ENCODE measurements at regions not wholly inside any gene's neighbourhood (a gene's known extent, or its start where the extent isn't known, plus 50 kb on each side); places are given as distances from the start of the nearest gene placed in this dataset.

DNA sequence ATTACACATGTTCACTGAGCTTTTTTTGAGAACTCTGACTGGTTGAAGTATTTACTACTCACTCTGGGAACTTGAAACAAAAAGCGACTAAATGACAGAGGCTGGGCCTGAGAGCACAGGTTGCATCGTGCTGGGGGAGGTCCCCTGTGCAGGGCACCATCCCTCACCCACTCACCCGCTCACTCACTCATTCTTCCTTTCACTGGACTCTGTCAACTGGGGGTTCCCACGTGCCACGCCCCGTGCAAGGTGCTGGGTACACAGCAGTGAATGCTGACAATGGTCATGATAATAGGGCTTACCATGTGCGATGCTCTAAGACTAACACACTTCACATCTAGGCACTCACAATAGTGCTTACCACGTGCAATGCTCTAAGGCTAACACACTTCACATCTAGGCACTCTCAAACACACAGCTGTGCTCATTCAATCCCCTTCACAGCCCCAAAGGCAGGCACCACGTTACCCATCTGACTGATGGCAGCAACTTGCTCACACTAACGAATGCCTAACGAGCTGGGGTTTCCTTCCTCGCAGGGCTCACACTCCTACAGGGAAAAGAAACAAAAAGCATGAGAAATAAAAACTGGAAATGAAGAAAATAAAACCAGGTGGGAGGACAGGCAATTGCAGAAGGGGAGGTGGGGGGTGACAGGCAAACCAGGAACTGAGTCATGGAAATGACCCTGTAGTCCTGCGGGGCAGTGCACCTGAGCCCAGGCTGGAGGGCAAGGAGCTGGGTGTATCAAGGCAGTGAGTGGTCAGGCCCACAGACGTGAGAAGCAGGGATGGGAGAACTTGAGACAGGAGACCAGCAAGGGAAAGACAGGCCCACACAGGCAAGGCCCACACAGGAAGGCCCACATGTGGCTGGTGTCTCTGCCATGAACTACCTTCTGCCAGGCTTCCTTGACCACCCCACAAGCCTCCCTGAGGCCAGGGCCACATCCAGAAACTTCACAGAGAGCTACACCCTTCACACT, 147.0 kb upstream of the FAM20C start:
- Histone ChIP-seq H3K27me3 (ENCODE audit: control insufficient read depth, insufficient read depth, low read length) (peaks cover 3% of the 10 kb centered on the region), H3K36me3 (ENCODE audit: control insufficient read depth, insufficient read depth, low read length) (no peaks in the 10 kb centered on the region), H3K9ac (ENCODE audit: low read length) (no peak overlapping the region), H3K4me3 (ENCODE audit: low read length) (no peak overlapping the region), H3K4me1 (ENCODE audit: control insufficient read depth, insufficient read depth, low read length) (no peaks in the 10 kb centered on the region), H3K9me3 (ENCODE audit: control insufficient read depth, low read length) (no peaks in the 10 kb centered on the region)

DNA sequence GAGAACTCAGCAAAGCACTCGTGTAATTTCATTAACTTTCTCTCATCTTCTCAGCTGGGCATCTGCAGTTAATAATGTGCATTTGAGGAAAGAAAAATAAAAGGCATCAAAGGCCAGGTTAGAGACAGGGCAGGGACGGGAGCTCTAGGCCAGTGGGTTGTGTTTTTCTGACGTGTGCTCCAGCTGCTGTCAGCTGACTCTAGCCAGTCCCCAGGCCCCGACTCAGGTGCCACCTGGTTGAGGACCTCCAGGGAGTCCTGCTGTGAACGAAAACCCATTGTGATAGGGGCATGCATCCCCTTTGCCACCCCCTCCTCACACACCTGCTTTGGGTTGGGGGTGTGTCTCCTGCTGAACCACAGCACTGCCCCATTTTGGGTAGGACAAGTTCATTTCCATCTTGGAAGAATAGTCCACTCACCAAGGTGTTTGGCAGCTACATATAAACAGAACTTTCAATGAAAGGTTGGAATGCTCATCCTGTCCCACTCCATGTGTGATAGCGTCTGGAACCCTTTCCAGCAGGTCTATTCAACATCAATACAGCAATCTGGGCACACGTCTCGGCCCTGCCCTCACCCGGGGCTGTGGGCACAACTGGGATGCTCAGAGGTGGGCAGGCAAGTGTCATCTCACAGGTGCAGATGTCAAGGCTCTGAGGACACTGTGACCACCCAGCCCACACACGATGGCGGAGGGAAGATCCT, 146.1 kb upstream of the FAM20C start:
- Histone ChIP-seq H3K27me3 (ENCODE audit: control insufficient read depth, insufficient read depth, low read length) (peaks cover 3% of the 10 kb centered on the region), H3K9ac (ENCODE audit: low read length) (no peak overlapping the region), H3K36me3 (ENCODE audit: control insufficient read depth, insufficient read depth, low read length) (no peaks in the 10 kb centered on the region)

DNA sequence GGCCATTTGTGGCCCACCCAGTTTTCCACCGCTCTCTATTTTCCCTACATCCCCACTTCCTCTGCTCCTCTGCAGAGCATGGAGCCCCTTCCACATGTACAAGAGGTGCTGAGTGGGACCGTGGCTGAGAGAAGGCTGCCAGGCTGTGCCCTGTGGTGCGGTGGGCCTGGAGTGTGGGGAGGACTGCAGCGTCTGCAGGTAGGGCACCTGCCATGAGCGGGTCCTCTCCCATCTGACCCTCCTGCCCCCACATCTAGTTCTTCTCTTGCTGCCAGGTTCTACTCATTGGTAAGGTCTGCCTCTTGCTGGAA, 145.6 kb upstream of the FAM20C start:
- H3K27me3 ChIP-seq (ENCODE audit: control insufficient read depth, insufficient read depth, low read length): peaks cover 3% of the 10 kb centered on the region
- no peak overlapping the region for H3K9ac ChIP-seq (ENCODE audit: low read length)
- H3K4me1 ChIP-seq (ENCODE audit: control insufficient read depth, insufficient read depth, low read length): no peaks in the 10 kb centered on the region
- H3K9me3 ChIP-seq (ENCODE audit: control insufficient read depth, low read length): no peaks in the 10 kb centered on the region
- no peaks in the 10 kb centered on the region for H3K36me3 ChIP-seq (ENCODE audit: control insufficient read depth, insufficient read depth, low read length)
- no peak overlapping the region for H3K4me3 ChIP-seq (ENCODE audit: low read length)

More for the DNA sequence above, 146.1 kb upstream of the FAM20C start:
- Histone ChIP-seq H3K4me3 (ENCODE audit: low read length) (no peak overlapping the region), H3K4me1 (ENCODE audit: control insufficient read depth, insufficient read depth, low read length) (no peaks in the 10 kb centered on the region), H3K9me3 (ENCODE audit: control insufficient read depth, low read length) (no peaks in the 10 kb centered on the region)

DNA sequence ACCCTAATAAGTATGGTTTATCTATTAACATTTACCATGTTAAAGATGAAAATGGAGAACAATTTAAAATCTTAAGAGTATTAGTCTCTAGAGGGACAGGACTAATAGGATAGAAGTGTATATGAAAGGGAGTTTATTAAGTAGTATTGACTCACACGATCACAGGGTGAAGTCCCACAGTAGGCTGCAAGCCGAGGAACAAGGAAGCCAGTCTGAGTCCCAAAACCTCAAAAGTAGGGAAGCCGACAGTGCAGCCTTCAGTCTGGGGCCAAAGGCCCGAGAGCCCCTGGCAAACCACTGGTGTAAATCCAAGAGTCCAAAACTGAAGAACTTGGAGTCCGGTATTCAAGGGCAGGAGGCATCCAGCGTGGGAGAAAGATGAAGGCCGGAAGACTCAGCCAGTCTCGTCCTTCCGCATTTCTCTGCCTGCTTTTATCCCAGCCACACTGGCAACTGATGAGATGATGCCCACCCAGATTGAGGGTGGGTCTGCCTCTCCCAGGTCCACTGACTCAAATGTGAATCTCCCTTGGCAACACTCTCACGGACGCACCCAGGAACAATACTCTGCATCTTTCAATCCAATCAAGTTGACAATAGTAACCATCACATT, 140.8 kb upstream of the FAM20C start:
- Histone ChIP-seq H3K9me3 (ENCODE audit: control insufficient read depth, low read length) (no peaks in the 10 kb centered on the region), H3K4me1 (ENCODE audit: control insufficient read depth, insufficient read depth, low read length) (no peaks in the 10 kb centered on the region), H3K4me3 (ENCODE audit: low read length) (no peak overlapping the region), H3K36me3 (ENCODE audit: control insufficient read depth, insufficient read depth, low read length) (no peaks in the 10 kb centered on the region), H3K9ac (ENCODE audit: low read length) (no peak overlapping the region), H3K27me3 (ENCODE audit: control insufficient read depth, insufficient read depth, low read length) (no peaks in the 10 kb centered on the region)

DNA sequence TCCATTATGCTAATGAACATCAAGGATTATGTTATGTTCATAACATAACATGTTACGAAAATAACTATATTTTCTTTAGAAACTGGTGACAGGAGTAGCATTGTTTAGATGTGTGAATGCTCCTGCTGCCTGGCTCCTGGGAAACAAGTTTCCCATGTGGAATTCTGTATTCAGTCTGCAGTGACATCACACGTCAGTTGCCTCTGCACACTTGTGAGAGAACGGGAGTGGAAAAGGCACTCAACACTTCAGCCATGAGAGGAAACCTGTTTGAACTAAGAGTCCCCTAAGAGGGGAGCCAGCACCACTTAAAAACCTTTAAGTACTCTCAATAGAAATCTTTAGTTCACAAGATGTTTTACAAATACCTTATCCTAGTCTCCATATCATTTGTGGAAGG, 140.3 kb upstream of the FAM20C start:
- H3K27me3 ChIP-seq (ENCODE audit: control insufficient read depth, insufficient read depth, low read length): no peaks in the 10 kb centered on the region
- H3K9me3 ChIP-seq (ENCODE audit: control insufficient read depth, low read length): no peaks in the 10 kb centered on the region
- H3K4me3 ChIP-seq (ENCODE audit: low read length): no peak overlapping the region

DNA sequence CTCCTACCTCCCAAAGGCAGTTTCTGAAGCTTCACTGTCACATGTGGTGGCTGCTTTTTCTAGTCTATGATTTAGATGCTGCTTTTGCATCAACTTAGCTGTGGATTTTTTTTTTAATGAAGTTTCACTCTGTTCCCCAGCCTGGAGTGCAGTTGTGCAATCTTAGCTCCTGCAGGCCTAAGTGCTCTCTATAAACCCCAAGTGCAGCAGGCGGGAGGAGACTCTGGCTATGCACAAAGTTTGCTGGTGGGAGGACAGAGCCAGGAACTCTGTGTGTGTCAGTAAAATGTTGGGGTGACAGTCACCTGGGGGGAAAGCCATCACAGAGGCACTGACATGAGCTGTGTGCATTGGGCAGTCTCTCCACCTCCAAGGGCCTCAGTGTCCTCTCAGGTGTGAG, 138.8 kb upstream of the FAM20C start:
- Histone ChIP-seq H3K4me1 (ENCODE audit: control insufficient read depth, insufficient read depth, low read length) (no peaks in the 10 kb centered on the region), H3K36me3 (ENCODE audit: control insufficient read depth, insufficient read depth, low read length) (no peaks in the 10 kb centered on the region), H3K9me3 (ENCODE audit: control insufficient read depth, low read length) (no peaks in the 10 kb centered on the region), H3K9ac (ENCODE audit: low read length) (no peak overlapping the region), H3K4me3 (ENCODE audit: low read length) (no peak overlapping the region), H3K27me3 (ENCODE audit: control insufficient read depth, insufficient read depth, low read length) (no peaks in the 10 kb centered on the region)

More for the DNA sequence above, 140.3 kb upstream of the FAM20C start:
- no peaks in the 10 kb centered on the region for H3K36me3 ChIP-seq (ENCODE audit: control insufficient read depth, insufficient read depth, low read length)
- no peak overlapping the region for H3K9ac ChIP-seq (ENCODE audit: low read length)
- no peaks in the 10 kb centered on the region for H3K4me1 ChIP-seq (ENCODE audit: control insufficient read depth, insufficient read depth, low read length)

DNA sequence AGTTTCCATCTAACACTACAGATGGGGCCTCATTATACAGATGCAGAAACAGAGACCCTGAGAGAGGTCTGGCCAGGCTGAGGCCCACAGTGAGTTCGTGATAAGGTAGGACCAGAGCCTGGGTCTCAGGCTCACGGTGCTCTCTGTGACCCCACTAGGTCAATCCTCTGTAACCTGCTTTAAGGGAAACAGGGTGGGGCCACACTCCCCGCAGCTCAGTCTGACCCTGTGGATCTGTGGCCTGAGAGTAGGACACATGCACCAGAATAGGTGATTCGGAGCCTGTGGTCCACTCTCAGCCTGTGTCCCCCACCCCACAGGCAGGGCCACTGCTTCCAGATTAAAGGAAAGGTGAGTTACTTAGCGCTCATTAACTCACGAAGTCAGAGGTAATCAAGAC, 137.8 kb upstream of the FAM20C start:
- H3K36me3 ChIP-seq (ENCODE audit: control insufficient read depth, insufficient read depth, low read length): no peaks in the 10 kb centered on the region
- H3K9ac ChIP-seq (ENCODE audit: low read length): no peak overlapping the region
- H3K9me3 ChIP-seq (ENCODE audit: control insufficient read depth, low read length): no peaks in the 10 kb centered on the region
- no peaks in the 10 kb centered on the region for H3K4me1 ChIP-seq (ENCODE audit: control insufficient read depth, insufficient read depth, low read length)
- H3K27me3 ChIP-seq (ENCODE audit: control insufficient read depth, insufficient read depth, low read length): no peaks in the 10 kb centered on the region
- no peak overlapping the region for H3K4me3 ChIP-seq (ENCODE audit: low read length)

DNA sequence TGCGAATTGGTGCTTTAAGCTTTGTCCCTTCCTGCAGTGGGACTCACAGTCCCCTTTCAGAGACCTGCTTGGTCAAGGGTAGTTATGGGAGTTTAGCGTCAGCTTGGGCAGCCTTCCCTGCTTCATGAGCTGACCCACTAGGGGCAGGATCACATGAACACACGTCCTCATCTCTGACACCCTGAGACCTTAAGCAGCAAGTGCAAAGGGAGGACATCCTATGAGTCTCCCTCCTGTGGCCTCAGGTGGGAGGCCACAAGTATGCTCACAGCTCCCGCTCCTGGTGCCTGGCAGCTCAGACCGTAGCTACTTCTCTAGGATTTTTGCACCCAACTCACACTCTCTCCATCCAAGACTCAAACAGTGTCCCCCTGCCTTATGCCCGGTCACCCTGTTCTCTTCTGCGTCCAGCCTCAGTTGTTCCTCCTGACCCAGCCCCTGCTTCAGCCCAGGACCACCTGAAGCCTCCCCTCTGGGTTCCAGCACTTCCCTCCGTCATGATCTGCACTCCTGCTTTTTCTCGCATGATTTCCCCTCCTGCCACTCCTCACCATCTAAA, 136.6 kb upstream of the FAM20C start:
- Histone ChIP-seq H3K27me3 (ENCODE audit: control insufficient read depth, insufficient read depth, low read length) (peaks cover 2% of the 10 kb centered on the region), H3K4me3 (ENCODE audit: low read length) (no peak overlapping the region), H3K9ac (ENCODE audit: low read length) (no peak overlapping the region), H3K4me1 (ENCODE audit: control insufficient read depth, insufficient read depth, low read length) (no peaks in the 10 kb centered on the region), H3K36me3 (ENCODE audit: control insufficient read depth, insufficient read depth, low read length) (no peaks in the 10 kb centered on the region), H3K9me3 (ENCODE audit: control insufficient read depth, low read length) (no peaks in the 10 kb centered on the region)

DNA sequence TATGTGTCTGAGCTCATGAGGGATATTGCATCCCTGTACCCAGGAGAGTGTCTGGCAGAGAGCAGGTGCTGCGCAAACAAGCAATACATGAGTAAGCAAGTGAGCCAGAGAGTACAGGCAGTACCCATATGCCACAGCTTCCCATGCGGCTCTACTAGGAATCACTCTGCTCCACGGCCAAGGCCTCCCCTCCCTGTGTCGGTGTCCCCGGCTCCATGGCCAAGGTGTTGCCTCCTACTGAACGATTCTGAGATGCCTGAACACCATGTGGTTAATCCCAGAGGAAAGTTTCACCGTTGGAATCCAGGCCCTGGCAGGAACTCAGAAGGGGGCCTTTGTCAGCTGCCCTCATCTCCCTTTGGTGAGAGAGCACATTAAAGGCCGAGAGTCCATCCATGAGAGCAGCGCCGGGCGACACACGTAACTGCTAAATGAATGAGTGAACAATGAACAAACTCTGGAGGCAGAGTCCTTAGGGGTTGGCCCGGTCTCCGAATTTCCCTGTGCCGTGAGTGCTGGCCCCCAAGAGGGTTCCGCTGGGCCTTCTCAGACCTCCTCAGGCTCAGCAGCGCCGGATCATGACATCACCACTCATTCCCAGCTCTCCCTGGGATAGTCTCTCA, 136.0 kb upstream of the FAM20C start:
- no peak overlapping the region for H3K9ac ChIP-seq (ENCODE audit: low read length)
- no peaks in the 10 kb centered on the region for H3K36me3 ChIP-seq (ENCODE audit: control insufficient read depth, insufficient read depth, low read length)

DNA sequence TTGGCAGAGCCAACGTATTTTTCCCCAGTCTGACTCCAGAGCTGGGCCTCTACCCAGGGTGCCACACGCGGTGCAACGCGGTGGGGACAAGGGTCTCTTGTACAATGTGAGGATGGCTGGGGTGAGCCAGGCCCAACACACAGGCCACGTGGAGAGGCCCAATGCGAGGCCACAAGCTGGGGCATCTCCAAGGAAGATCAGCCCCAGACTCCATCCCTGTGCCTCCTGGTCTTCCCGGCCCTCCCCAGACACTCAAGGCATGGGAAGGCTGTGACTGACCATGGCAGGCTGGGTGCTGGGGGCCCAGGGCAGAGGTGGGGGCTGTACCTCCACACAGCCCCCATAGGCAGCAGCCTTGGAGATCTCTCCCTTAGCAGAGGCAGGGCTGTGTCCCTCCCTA, 135.3 kb upstream of the FAM20C start:
- no peaks in the 10 kb centered on the region for H3K9me3 ChIP-seq (ENCODE audit: control insufficient read depth, low read length)

More for the DNA sequence above, 136.0 kb upstream of the FAM20C start:
- Histone ChIP-seq H3K4me3 (ENCODE audit: low read length) (no peak overlapping the region), H3K9me3 (ENCODE audit: control insufficient read depth, low read length) (no peaks in the 10 kb centered on the region), H3K27me3 (ENCODE audit: control insufficient read depth, insufficient read depth, low read length) (peaks cover 4% of the 10 kb centered on the region), H3K4me1 (ENCODE audit: control insufficient read depth, insufficient read depth, low read length) (no peaks in the 10 kb centered on the region)

DNA sequence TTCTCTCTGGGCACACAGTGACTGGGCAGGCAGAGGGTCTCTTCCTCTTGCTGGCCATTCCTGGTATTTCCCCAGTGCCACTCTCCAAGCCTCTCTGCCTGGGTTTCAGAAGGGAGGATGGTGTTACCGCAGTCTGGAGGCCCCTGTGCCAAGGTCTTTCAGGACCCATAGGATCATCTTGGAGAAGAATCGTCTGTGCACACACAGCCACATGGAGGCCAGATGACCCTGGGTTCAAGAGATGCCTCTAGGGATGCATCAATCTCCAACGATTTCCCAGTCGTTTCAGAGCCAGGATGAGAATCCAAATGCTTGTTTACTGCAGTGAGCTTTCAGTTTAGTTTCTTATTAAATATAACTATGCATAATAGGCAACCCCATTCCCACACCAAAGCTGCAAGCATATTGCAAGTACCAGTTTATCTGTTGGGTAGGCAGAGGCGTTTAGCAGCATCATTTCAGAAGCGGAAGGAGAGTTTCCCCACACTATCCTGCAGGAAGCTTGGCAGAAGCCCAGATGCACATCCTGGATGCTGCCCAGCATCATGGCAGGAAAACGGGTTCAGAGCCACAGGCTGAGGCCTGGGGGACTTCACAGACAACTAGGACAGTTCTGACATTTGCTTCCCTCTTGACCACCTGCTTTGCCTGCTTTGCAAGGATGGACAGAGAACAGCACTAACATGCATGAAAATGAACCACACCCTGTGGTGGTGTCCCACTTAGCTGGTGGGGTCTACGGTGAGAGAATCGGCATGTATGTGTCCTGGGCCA, 134.7 kb upstream of the FAM20C start:
- Histone ChIP-seq H3K36me3 (ENCODE audit: control insufficient read depth, insufficient read depth, low read length) (no peaks in the 10 kb centered on the region), H3K27me3 (ENCODE audit: control insufficient read depth, insufficient read depth, low read length) (peaks cover 4% of the 10 kb centered on the region), H3K9me3 (ENCODE audit: control insufficient read depth, low read length) (no peaks in the 10 kb centered on the region), H3K9ac (ENCODE audit: low read length) (no peak overlapping the region), H3K4me1 (ENCODE audit: control insufficient read depth, insufficient read depth, low read length) (no peaks in the 10 kb centered on the region), H3K4me3 (ENCODE audit: low read length) (no peak overlapping the region)

More for the DNA sequence above, 135.3 kb upstream of the FAM20C start:
- Histone ChIP-seq H3K9ac (ENCODE audit: low read length) (no peak overlapping the region), H3K36me3 (ENCODE audit: control insufficient read depth, insufficient read depth, low read length) (no peaks in the 10 kb centered on the region), H3K4me1 (ENCODE audit: control insufficient read depth, insufficient read depth, low read length) (no peaks in the 10 kb centered on the region), H3K4me3 (ENCODE audit: low read length) (no peak overlapping the region), H3K27me3 (ENCODE audit: control insufficient read depth, insufficient read depth, low read length) (peaks cover 4% of the 10 kb centered on the region)
